ENCODE measurements at regions not wholly inside any gene's neighbourhood (a gene's known extent, or its start where the extent isn't known, plus 50 kb on each side); places are given as distances from the start of the nearest gene placed in this dataset.

DNA sequence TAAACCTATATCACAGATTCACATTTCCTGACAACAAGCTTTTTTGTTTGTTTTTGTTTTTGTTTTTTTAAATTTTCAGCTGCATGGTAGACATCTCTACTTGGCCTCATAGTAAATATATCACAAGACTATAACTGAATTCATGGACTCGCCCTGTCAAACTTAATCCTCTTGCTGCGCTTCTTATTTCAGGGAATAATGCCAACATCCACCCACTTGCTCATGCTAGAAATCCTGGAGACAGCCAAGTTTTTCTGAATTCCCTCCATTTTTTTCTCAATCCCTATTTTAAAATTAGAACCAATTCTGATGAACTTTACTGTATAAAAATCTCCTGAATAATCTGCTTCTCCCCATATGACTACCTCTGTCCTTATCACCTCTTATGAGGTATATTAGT lies 283.6 kb upstream of the RPS23 start:
- Histone ChIP-seq H3K36me3 (ENCODE audit: control insufficient read depth, insufficient read depth, low read length) (no peaks in the 10 kb centered on the region), H3K9me3 (ENCODE audit: control insufficient read depth, low read length) (no peaks in the 10 kb centered on the region), H3K27me3 (ENCODE audit: control insufficient read depth, insufficient read depth, low read length, poor library complexity, severe bottlenecking) (no peaks in the 10 kb centered on the region), H3K27ac (ENCODE audit: insufficient read depth, low read depth, low read length, poor library complexity, severe bottlenecking) (no peak overlapping the region), H3K4me1 (ENCODE audit: control insufficient read depth, insufficient read depth, low read length) (no peaks in the 10 kb centered on the region), H3K4me3 (ENCODE audit: insufficient read depth, low read depth, low read length) (no peak overlapping the region)
- WGBS, 2 experiments: 95 to 97% methylated on average over 2 of the region's 2 CpGs

DNA sequence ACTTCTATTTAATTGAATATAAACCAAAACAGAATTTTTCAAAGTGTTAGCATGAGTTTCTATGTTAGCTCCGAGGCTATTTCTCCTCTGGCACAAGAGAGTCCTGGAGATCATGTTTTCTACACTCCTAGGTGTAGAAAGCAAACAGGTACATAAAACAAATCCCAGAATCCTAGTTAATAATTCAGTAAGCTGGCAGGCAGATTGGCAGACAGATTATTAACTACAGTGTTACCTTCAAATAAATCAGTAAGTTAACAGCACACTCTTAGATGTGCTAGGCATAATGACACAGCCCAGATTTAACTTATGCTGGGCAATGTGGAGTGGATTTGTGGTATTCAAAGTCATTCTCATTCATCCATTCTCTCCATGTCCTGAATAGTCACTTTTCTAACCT lies 282.8 kb upstream of the RPS23 start:
- WGBS, 2 experiments: 100% methylated on average over 1 of the region's 1 CpG; no CpG with 5 or more reads in 1 of the 2 experiments
- Histone ChIP-seq H3K36me3 (ENCODE audit: control insufficient read depth, insufficient read depth, low read length) (no peaks in the 10 kb centered on the region), H3K27me3 (ENCODE audit: control insufficient read depth, insufficient read depth, low read length, poor library complexity, severe bottlenecking) (no peaks in the 10 kb centered on the region), H3K27ac (ENCODE audit: insufficient read depth, low read depth, low read length, poor library complexity, severe bottlenecking) (no peak overlapping the region), H3K4me1 (ENCODE audit: control insufficient read depth, insufficient read depth, low read length) (no peaks in the 10 kb centered on the region), H3K9me3 (ENCODE audit: control insufficient read depth, low read length) (no peaks in the 10 kb centered on the region), H3K4me3 (ENCODE audit: insufficient read depth, low read depth, low read length) (no peak overlapping the region)

DNA sequence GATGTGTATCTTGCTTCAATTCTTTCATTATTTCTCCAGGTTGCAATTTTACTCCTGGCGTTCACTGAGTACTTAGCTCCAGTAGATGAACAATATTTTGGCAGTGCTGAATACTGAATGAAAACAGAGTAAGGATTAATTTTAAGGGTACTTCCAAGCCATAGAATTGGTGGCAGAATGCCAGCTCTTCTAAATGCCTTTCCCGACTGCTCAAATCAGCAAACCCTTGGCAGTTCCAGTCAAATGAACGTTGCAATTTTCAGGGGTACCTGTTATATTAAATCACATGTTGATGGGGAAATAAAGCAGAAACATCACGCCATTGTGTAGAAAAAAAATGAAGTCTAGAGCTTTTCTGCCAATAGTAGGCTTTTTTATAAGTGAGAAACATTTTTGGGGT lies 282.4 kb upstream of the RPS23 start:
- WGBS, 2 experiments: 96 to 97% methylated on average over 4 of the region's 4 CpGs
- no peaks in the 10 kb centered on the region for H3K4me1 ChIP-seq (ENCODE audit: control insufficient read depth, insufficient read depth, low read length)

DNA sequence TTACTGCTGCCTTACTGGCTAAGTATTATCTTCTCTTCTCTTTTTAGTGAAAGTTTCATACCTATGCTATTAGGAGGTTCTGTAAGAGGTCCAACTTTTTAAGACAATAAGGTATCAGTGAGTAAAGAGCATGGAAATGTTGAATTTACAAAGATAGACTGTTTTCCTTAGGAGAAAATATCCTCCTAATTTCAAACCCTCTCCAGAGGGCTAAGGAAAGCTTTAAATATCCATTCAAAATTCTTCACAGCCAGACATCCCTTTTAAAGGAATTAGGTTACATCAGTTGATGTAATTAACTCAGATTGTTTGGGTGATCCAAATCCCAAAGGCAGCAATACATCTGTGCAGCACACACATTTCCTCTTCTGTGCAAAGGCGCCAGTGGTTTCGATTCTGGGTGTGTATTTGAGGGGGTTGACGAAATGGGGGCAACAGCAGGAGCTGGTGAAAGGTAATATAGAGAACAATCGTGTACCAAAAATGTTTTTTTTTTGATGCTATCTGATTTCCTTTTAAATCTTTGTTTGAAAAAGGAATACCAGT lies 273.8 kb upstream of the RPS23 start:
- Histone ChIP-seq H3K36me3 (ENCODE audit: control insufficient read depth, insufficient read depth, low read length) (no peaks in the 10 kb centered on the region), H3K27me3 (ENCODE audit: control insufficient read depth, insufficient read depth, low read length, poor library complexity, severe bottlenecking) (no peaks in the 10 kb centered on the region), H3K27ac (ENCODE audit: insufficient read depth, low read depth, low read length, poor library complexity, severe bottlenecking) (no peak overlapping the region), H3K4me3 (ENCODE audit: insufficient read depth, low read depth, low read length) (no peak overlapping the region), H3K9me3 (ENCODE audit: control insufficient read depth, low read length) (no peaks in the 10 kb centered on the region), H3K4me1 (ENCODE audit: control insufficient read depth, insufficient read depth, low read length) (no peaks in the 10 kb centered on the region)
- WGBS, 2 experiments: 96 to 98% methylated on average over 4 of the region's 4 CpGs

More for the DNA sequence above, 282.4 kb upstream of the RPS23 start:
- no peak overlapping the region for H3K4me3 ChIP-seq (ENCODE audit: insufficient read depth, low read depth, low read length)
- no peaks in the 10 kb centered on the region for H3K27me3 ChIP-seq (ENCODE audit: control insufficient read depth, insufficient read depth, low read length, poor library complexity, severe bottlenecking)
- H3K9me3 ChIP-seq (ENCODE audit: control insufficient read depth, low read length): no peaks in the 10 kb centered on the region
- no peaks in the 10 kb centered on the region for H3K36me3 ChIP-seq (ENCODE audit: control insufficient read depth, insufficient read depth, low read length)
- H3K27ac ChIP-seq (ENCODE audit: insufficient read depth, low read depth, low read length, poor library complexity, severe bottlenecking): no peak overlapping the region

DNA sequence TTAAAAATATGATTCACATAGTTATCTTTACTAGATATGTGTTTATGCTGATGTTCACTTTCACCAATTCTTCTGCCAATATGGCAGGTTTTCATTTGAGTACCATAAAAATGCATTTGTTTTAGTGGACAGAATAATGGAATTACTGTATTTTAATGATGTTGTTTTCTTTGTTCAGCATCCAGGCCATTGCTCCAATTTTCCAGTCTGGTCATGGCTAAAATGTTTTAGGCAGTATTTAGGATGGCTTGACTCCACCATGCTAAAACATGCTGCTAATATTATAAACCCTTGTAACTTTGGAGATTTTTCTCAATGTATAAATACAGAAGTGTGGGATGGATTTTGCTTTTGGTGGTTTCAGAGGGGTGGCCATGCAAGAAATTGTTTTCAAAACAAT lies 273.0 kb upstream of the RPS23 start:
- Histone ChIP-seq H3K4me3 (ENCODE audit: insufficient read depth, low read depth, low read length) (no peak overlapping the region), H3K4me1 (ENCODE audit: control insufficient read depth, insufficient read depth, low read length) (no peaks in the 10 kb centered on the region), H3K27me3 (ENCODE audit: control insufficient read depth, insufficient read depth, low read length, poor library complexity, severe bottlenecking) (no peaks in the 10 kb centered on the region), H3K36me3 (ENCODE audit: control insufficient read depth, insufficient read depth, low read length) (no peaks in the 10 kb centered on the region), H3K9me3 (ENCODE audit: control insufficient read depth, low read length) (no peaks in the 10 kb centered on the region), H3K27ac (ENCODE audit: insufficient read depth, low read depth, low read length, poor library complexity, severe bottlenecking) (no peak overlapping the region)

DNA sequence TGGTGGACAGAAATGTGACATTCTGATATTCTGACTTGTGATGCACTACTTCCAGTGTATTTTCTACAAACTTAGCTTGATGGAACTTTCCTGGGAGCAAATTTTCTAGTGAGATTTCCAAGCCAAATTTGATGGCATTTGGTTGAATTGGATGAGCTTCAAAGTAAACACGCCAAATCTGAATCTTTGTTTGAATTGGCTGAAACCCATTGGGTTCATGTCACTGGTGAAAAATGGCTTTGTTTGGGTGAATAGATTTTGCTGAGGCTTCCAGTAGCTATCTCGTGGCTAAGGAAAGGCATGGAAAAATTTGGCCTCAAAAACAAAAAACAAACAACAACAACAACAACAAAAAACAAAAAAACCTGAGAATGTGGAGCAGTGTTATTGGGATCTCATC lies 271.1 kb upstream of the RPS23 start:
- H3K9me3 ChIP-seq (ENCODE audit: control insufficient read depth, low read length): no peaks in the 10 kb centered on the region
- no peak overlapping the region for H3K4me3 ChIP-seq (ENCODE audit: insufficient read depth, low read depth, low read length)
- no peaks in the 10 kb centered on the region for H3K27me3 ChIP-seq (ENCODE audit: control insufficient read depth, insufficient read depth, low read length, poor library complexity, severe bottlenecking)
- no peaks in the 10 kb centered on the region for H3K4me1 ChIP-seq (ENCODE audit: control insufficient read depth, insufficient read depth, low read length)
- no peak overlapping the region for H3K27ac ChIP-seq (ENCODE audit: insufficient read depth, low read depth, low read length, poor library complexity, severe bottlenecking)
- H3K36me3 ChIP-seq (ENCODE audit: control insufficient read depth, insufficient read depth, low read length): no peaks in the 10 kb centered on the region
- 93 to 100% methylated on average over 1 of the region's 2 CpGs for WGBS, 2 experiments

DNA sequence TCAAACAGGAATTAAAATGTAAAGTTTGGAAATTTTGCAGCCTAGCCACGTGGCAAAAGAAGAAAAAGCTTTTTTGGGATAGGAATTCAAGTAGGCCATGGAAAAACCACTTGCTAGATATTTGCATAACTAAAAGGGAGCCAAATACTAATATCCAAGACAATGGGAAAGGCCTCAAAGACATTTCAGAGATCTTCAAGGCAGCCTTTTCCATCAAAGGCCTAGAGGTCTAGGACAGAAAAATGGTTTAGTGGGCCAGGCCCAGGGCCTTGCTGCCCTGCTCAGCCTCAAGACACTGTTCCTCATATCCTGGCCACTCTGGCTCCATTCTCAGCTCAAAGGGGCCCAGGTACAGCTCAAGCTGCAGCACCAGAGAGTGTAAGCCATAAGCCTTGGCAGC lies 265.9 kb upstream of the RPS23 start:
- 36 to 40% methylated on average over 1 of the region's 1 CpG for WGBS, 2 experiments
- Histone ChIP-seq H3K4me3 (ENCODE audit: insufficient read depth, low read depth, low read length) (no peak overlapping the region), H3K27me3 (ENCODE audit: control insufficient read depth, insufficient read depth, low read length, poor library complexity, severe bottlenecking) (no peaks in the 10 kb centered on the region), H3K27ac (ENCODE audit: insufficient read depth, low read depth, low read length, poor library complexity, severe bottlenecking) (no peak overlapping the region), H3K9me3 (ENCODE audit: control insufficient read depth, low read length) (no peaks in the 10 kb centered on the region), H3K36me3 (ENCODE audit: control insufficient read depth, insufficient read depth, low read length) (no peaks in the 10 kb centered on the region), H3K4me1 (ENCODE audit: control insufficient read depth, insufficient read depth, low read length) (no peaks in the 10 kb centered on the region)

DNA sequence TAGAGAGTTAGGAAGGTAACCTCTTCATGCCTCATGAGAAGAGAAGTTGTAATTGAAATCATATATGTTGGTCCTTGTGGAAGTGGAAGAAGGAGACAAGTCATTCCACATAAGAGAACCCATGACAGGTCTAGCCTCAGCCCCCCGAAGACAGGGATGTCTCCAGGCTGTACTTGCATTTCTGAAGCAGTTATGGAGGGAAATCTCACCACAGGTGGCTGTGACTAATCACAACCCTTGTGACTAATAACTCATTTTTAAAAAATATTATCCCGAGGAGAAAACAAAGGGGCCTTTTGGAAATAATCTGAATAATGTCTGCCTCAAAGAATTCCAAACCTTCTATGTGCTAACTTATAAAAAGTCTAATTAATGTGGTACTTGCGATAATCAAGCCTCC lies 262.1 kb upstream of the RPS23 start:
- Histone ChIP-seq H3K27me3 (ENCODE audit: control insufficient read depth, insufficient read depth, low read length, poor library complexity, severe bottlenecking) (no peaks in the 10 kb centered on the region), H3K4me3 (ENCODE audit: insufficient read depth, low read depth, low read length) (no peak overlapping the region), H3K36me3 (ENCODE audit: control insufficient read depth, insufficient read depth, low read length) (no peaks in the 10 kb centered on the region), H3K4me1 (ENCODE audit: control insufficient read depth, insufficient read depth, low read length) (no peaks in the 10 kb centered on the region), H3K9me3 (ENCODE audit: control insufficient read depth, low read length) (no peaks in the 10 kb centered on the region), H3K27ac (ENCODE audit: insufficient read depth, low read depth, low read length, poor library complexity, severe bottlenecking) (no peak overlapping the region)
- 100% methylated on average over 1 to 3 of the region's 3 CpGs for WGBS, 2 experiments

DNA sequence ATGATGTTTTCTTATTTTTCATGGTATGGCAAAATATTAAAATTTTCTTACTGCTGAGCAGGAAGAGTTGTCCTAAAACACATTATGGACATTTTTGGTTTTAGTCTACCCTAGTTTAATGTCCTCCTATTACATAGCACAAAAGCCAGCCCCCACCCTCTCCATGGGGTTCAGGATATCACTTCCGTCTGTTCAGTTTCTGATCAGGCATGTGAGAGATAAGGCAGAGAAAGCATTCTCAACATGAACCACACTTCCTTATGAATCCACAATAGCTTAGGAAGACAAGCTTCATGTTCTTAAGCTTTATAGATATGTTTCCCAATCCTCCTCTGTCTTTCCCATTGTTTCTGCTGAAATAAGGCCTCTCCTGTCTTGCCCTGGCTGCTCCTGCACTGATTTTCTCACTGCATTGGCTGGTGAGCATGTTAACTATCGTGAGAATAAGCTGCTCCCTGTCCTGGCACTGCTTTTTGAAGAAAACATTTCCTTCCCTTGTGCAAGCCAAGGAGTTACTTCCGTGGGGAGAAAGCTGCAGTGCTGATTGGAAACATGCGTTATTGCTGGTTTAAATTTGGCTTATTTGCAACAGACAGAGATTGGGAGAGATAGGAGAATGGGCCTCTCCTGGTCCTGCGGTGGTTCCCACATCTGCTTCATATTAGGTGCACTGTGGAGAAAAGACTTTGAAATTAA lies 260.3 kb upstream of the RPS23 start:
- no peak overlapping the region for H3K4me3 ChIP-seq (ENCODE audit: insufficient read depth, low read depth, low read length)
- no peaks in the 10 kb centered on the region for H3K36me3 ChIP-seq (ENCODE audit: control insufficient read depth, insufficient read depth, low read length)
- 93 to 95% methylated on average over 5 of the region's 5 CpGs for WGBS, 2 experiments
- no peaks in the 10 kb centered on the region for H3K27me3 ChIP-seq (ENCODE audit: control insufficient read depth, insufficient read depth, low read length, poor library complexity, severe bottlenecking)
- no peak overlapping the region for H3K27ac ChIP-seq (ENCODE audit: insufficient read depth, low read depth, low read length, poor library complexity, severe bottlenecking)
- no peaks in the 10 kb centered on the region for H3K9me3 ChIP-seq (ENCODE audit: control insufficient read depth, low read length)
- no peaks in the 10 kb centered on the region for H3K4me1 ChIP-seq (ENCODE audit: control insufficient read depth, insufficient read depth, low read length)

DNA sequence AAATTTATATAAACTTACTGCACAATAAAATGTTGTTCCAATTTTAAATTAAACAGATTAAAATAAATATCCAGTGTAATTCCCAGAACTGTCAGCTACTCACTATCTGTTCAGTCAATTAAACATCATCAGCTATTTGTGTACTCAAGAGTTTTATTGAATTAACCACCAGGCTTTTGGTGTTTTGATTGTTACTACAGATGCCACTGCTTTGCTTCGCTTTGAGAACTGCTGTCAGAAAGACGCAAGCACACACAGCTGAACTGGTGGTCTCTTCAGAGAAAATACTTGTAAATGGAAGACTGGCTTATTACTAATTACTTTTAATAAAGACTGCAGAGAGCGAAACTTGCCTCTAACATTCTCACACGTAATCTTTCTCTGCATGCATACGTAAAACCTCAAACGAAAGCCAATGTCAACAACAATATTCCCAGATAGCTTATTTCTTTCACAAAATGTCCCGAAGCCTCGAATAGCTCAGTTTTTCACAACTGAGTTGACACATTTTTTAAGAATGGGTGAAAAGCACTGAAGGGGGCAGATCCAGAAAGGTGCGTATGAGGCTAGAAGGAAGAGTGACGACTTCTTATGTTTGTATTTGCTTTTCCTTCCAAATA lies 259.6 kb upstream of the RPS23 start:
- H3K27ac ChIP-seq (ENCODE audit: insufficient read depth, low read depth, low read length, poor library complexity, severe bottlenecking): no peak overlapping the region
- no peak overlapping the region for H3K4me3 ChIP-seq (ENCODE audit: insufficient read depth, low read depth, low read length)
- H3K4me1 ChIP-seq (ENCODE audit: control insufficient read depth, insufficient read depth, low read length): no peaks in the 10 kb centered on the region
- no peaks in the 10 kb centered on the region for H3K36me3 ChIP-seq (ENCODE audit: control insufficient read depth, insufficient read depth, low read length)
- no peaks in the 10 kb centered on the region for H3K27me3 ChIP-seq (ENCODE audit: control insufficient read depth, insufficient read depth, low read length, poor library complexity, severe bottlenecking)
- no peaks in the 10 kb centered on the region for H3K9me3 ChIP-seq (ENCODE audit: control insufficient read depth, low read length)
- 95% methylated on average over 10 of the region's 10 CpGs for WGBS, 2 experiments
